H1 (cell line): ENCODE measurements at regions not wholly inside any gene's neighbourhood (a gene's known extent, or its start where the extent isn't known, plus 50 kb on each side); places are given as distances from the start of the nearest gene placed in this dataset.

ENCODE experiments used
- GTF2F1 ChIP-seq: IDR thresholded peaks from 2 replicates; pipeline ENCODE4 v1.6.1; 2012; ENCODE audit warnings: low read depth, low read length, improper control_type of control experiment, borderline replicate concordance
- POLR2A ChIP-seq, 2 experiments: IDR thresholded peaks; 1 replicate in 1 of 2; 2 replicates in 1 of 2; pipeline ENCODE4 v1.6.1; 2011; ENCODE audit warnings: low read depth in 2 of 2, low read length in 2 of 2, mild to moderate bottlenecking in 2 of 2; ENCODE audit errors: control extremely low read depth in 1 of 2
- SUZ12 ChIP-seq: fragments of 200-600 bp; sonication (generic); IDR thresholded peaks from 2 replicates; pipeline ENCODE4 v1.6.1; 2012; ENCODE audit warnings: mild to moderate bottlenecking, inconsistent platforms, low read length, moderate library complexity, mixed read lengths

GRCh38 chr4:115505326-115505725, 391.9 kb upstream of the NDST4 start (continued):
- TF ChIP-seq POLR2A (IDR thresholded peaks at IDR 0.05; ENCODE audit: control extremely low read depth in 1 of 2, low read depth in 2 of 2, low read length in 2 of 2), result no peak
- no peak for TF ChIP-seq GTF2F1
- TF ChIP-seq SUZ12, result no peak
